Dermis blood vessel endothelial cell (primary cell): ENCODE measurements at regions not wholly inside any gene's neighbourhood (a gene's known extent, or its start where the extent isn't known, plus 50 kb on each side); places are given as distances from the start of the nearest gene placed in this dataset.
"Not testable (repeated sequence)": the region's sequence is repeated elsewhere in the genome, so short reads cannot be mapped to it uniquely, and the experiment has no call there.

Source experiments
- DNase-seq: peaks from one replicate; pipeline ENCODE4 v3.0.0; 2010

DNA sequence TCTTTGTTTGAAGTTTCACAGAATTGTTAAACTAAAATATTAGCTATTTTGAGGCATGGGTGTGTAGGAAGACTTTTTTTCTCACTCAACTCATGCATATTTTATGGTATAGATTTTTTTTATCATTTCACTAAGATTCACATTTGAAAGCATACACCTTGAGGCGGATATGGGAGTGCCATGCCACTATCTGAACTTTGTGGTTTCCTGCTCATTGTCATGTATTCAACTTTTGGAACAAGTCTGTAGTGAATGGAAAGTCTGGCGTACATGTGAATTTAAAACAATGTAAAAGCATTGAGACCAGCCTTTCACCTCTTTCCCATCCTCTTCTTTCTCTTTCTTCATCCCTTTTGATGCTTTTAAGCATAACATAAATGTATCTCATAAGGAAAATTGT, 147.9 kb downstream of the TPBG start:
- DNase-seq = no peak

DNA sequence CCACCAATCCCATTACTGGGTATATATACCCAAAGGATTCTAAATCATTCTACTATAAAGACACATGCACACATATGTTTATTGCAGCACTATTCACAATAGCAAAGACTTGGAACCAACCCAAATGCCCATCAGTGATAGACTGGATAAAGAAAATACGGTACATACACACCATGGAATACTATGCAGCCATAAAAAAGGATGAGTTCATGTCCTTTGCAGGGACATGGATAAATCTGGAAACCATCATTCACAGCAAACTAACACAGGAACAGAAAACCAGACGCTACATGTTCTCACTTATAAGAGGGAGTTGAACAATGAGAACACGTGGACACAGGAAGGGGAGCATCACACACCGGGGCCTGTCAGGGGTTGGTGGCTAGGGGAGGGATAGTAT, 154.3 kb downstream of the TPBG start:
- DNase-seq = not testable (repeated sequence)

DNA sequence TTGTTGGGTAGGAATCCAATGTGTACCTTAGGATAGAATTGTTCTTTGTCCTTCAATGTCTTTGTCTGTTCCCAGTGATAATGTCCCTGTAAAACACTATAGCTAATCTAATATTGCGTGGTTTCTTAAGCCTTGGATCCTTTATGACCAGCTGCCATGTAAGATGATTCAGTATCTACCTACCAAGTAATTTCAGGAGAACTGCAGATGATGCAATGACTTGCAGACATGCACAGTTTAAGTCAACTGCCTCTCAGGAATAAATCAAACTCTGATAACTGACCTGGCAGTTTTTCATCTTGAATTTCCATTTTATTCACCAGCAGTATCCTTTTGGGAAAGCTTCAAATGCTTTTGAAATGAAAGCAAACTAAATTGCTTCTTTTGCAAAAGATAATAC, 157.8 kb downstream of the TPBG start:
- DNase-seq = no peak

- DNase-seq = no peak
These were observed 158.2 kb downstream of the TPBG start for GRCh38 chr6:82521861-82522260.

DNA sequence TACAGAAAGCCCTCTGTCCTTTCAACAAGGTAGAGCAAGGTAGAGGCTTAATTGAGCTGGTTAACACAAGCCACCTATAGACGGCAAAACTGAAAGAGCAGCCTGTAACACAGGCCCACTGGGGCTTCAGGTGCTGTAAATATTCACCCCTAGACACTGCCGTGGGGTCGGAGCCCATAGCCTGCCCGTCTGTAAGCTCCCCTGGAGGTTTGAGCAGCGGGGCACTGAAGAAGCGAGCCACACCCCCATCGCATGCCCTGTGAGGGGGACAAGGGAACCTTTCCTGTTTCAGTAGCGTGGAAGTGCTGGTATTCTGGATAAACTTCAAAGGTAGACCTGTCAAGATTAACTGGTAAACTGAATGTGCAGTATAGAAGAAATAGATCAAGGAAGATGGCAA, 160.4 kb downstream of the TPBG start:
- no peak for DNase-seq

- no peak for DNase-seq
These were observed 162.3 kb downstream of the TPBG start for GRCh38 chr6:82525775-82526495.

- not testable (repeated sequence) for DNase-seq
These were observed 166.4 kb downstream of the TPBG start for GRCh38 chr6:82529960-82530460.

DNA sequence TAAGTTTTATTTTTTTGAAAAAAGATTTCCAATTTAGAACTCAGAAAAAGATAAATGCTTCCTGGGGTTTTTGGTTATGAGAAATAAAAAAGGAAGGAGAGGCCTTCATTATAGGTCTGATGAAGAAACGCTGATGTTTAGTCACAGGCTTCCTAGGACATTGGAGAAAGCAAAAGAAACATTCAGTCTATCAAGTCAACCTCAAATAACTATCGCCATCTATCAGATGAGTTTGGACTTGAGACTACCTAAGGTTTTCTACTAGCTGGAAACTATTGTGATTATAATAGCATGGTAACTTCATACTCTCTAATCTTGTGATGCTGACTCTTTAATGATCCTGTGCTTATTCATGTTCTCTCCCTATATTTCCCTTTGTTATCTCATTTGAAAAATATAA, 171.3 kb downstream of the TPBG start:
- no peak for DNase-seq

DNA sequence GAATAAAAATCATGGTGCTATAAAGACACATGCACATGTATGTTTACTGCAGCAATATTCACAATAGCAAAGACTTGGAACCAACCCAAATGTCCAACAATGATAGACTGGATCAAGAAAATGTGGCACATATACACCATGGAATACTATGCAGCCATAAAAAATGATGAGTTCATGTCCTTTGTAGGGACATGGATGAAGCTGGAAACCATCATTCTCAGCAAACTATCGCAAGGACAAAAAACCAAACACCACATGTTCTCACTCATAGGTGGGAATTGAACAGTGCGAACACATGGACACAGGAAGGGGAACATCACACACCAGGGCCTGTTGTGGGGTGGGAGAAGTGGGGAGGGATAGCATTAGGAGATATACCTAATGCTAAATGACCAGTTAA, 185.9 kb downstream of the TPBG start:
- DNase-seq = not testable (repeated sequence)

DNA sequence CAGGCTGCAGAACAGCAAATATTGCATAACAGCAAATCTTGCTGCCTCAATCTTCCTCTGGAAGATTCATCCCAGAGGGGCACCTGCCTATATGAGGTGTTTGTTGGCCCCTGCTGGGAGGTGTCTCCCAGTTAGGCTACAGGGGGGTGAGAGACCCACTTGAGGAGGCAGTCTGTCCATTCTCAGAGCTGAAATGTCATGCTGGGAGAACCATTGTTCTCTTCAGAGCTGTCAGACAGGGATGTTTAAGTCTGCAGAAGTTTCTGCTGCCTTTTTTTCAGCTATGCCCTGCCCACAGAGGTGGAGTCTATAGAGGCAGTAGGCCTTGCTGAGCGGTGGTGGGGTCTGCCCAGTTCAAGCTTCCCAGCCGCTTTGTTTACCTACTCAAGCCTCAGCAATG, 187.7 kb downstream of the TPBG start:
- not testable (repeated sequence) for DNase-seq

- no peak for DNase-seq
These were observed 188.2 kb downstream of the TPBG start for GRCh38 chr6:82551831-82552230.

GRCh38 chr6:82553863-82554531, 190.4 kb downstream of the TPBG start:
- DNase-seq = no peak

DNA sequence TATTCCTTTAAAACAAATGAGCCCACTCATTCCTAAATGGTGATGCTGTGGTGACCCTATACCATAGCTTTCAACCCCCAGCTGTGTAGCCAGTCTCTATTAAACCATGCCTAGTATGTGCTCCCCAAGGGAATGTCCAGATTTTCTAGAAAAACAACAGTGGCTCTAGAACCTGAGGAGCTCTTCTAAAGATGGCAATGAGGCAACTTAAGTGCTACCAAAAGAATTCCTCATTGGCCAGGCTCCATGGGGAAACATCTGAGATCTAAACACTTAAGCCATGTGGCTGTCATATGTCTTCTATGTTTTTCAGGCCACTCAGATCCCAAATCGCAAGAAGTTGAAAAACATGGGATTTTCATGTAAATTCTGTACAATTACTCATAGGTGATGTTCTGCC, 191.0 kb downstream of the TPBG start:
- DNase-seq = no peak

DNA sequence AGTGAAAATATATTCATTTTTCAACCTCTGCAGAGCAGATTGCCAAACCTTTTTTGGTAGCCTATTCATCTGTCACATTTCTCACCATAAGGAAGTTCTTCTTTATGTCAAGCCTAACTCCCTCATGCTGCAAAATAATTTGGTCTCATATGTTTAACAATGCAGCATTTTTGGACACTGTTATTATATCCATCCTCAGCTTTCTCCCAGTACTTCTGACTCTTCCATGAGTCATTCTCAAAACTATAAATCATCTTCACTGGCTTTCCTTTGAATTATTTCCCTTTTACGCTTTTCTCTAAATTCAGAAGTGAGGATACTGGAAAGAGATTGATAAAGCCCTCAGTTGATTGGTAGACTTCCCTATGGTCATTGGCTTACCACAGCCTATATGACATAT, 192.2 kb downstream of the TPBG start:
- no peak for DNase-seq

DNA sequence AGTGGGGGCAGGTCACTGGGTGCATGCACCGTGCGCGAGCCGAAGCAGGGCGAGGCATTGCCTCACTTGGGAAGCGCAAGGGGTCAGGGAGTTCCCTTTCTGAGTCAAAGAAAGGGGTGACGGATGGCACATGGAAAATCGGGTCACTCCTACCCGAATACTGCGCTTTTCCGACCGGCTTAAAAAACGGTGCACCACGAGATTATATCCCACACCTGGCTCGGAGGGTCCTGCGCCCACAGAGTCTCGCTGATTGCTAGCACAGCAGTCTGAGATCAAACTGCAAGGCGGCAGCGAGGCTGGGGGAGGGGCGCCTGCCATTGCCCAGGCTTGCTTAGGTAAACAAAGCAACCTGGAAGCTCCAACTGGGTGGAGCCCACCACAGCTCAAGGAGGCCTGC, 194.9 kb downstream of the TPBG start:
- not testable (repeated sequence) for DNase-seq

GRCh38 chr6:82567621-82568020, 204.0 kb downstream of the TPBG start:
- no peak for DNase-seq

GRCh38 chr6:82568290-82568993, 204.8 kb downstream of the TPBG start:
- DNase-seq = no peak

DNA sequence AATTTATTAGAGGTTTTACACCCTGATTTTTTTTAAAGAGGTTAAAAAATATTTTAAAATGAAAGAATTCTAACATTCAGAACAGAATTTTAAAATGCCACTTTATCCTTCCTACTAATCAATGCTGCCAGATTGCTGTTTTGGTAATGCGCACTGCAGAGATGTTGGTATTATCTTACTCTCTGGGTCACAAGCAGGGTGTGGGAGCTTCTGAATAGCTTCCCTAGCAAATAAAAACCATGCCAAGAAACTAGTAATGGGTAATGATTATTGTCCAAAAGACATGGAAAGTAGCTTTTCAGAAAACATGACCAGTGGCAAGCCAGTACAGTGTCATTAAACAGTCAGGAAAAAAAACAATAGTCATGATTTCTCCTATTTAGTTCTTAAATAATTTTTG, 205.4 kb downstream of the TPBG start:
- no peak for DNase-seq

- DNase-seq = no peak
These were observed 206.5 kb downstream of the TPBG start for GRCh38 chr6:82570083-82570482.

- DNase-seq = no peak
These were observed 207.8 kb downstream of the TPBG start for GRCh38 chr6:82571455-82571854.

DNA sequence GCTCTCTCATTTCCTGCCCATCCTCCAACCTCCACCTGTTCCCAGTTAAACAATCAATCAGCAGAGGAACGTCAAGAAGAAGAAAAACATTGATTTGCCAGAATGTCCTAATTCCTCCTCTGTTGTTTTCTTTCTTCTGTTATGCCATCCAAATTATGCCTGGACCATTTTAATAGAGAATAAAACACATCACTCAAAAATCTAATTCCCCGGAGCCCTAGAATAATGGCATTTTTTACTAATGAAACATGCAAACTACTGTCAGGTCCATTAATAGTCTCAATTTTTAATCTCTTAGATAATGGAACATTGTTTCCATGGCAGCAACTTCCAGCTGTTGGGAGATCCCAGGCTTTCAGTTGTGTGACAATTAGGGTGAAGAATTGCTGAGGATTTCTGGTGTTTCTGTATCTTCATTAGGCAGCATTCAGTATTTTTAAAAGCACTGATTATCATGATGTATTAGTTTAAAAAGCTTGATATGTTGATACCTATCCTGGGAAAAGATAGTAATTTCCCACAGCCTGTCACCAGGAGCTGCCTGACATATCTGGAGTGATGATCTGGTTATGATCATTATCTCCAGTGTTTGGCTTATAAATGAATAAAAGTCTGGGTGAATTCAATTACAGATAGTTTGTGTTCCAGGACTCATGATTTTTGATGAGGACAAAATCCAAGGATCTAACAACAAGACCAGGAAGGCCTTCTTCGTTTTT, 209.8 kb downstream of the TPBG start:
- DNase-seq = no peak

- DNase-seq = no peak
These were observed 212.7 kb downstream of the TPBG start for GRCh38 chr6:82576284-82576683.

- no peak for DNase-seq
These were observed 220.6 kb downstream of the TPBG start for GRCh38 chr6:82584194-82584695.
